HG02610 (cell line): ENCODE measurements at regions not wholly inside any gene's neighbourhood (a gene's known extent, or its start where the extent isn't known, plus 50 kb on each side); places are given as distances from the start of the nearest gene placed in this dataset.
"Not testable (repeated sequence)": the region's sequence is repeated elsewhere in the genome, so short reads cannot be mapped to it uniquely, and the experiment has no call there.

Experiments used
- ATAC-seq: cut with Tn5 transposase; IDR thresholded peaks from one replicate; pipeline ENCODE4 v1.9.1; 2021; ENCODE audit warnings: mild to moderate bottlenecking, moderate library complexity; ENCODE audit not compliant: unreplicated experiment

DNA sequence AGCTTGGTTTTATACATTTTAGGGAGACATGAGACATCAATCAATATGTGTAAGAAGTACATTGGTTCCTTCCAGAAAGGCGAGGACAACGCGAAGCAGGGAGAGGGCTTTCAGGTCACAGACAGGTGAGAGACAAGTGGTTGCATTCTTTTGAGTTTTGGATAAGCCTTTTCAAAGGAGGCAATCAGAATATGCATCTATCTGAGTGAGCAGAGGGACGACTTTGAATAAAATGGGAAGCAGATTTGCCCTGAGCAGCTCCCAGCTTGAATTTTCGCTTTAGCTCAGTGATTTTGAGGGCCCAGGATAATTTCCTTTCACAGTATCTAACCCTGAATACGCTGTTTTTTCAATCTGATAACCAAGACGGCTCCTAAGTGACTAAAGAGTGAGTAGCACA is 82.5 kb upstream of the MYO3A start:
- no peak for ATAC-seq

GRCh38 chr10:25852364-25852941 is 81.6 kb upstream of the MYO3A start:
- no peak for ATAC-seq

DNA sequence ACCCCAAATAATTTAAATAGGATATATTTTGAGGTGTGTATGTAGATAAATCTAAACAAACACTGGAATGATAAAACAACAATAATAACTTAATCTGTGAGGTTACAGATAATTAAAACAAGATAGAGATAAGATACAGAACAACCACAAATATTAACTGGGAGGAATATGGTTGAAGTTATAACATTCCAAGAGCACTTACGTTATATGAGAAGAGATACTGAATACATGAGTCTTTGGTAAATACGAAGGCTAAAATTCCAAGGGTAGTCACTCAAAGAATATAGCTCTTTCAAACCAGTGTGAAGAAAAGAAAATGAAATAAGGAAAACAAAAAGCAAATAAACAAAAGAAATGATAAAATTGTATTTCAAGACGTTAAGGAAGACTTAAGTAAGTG is 76.0 kb upstream of the MYO3A start:
- no peak for ATAC-seq

DNA sequence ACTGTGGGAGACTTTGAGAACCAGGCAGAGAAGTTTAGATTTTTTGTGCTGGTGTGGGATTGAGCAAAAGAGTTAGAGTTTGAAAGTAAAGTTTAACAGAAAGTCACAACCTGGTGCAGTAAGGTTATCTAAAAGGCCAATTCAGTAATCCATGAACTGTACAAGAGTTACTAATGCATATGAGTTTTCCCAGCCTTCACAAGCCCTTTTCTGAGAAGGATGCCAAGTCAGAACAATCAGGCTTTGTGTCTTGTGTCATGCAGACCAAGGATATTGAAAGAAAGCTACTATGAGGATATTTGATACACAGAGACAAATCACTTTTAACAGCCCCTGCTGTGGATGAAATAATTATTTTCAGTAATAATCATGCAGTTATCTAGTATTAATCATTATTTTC is 68.8 kb upstream of the MYO3A start:
- ATAC-seq = no peak

DNA sequence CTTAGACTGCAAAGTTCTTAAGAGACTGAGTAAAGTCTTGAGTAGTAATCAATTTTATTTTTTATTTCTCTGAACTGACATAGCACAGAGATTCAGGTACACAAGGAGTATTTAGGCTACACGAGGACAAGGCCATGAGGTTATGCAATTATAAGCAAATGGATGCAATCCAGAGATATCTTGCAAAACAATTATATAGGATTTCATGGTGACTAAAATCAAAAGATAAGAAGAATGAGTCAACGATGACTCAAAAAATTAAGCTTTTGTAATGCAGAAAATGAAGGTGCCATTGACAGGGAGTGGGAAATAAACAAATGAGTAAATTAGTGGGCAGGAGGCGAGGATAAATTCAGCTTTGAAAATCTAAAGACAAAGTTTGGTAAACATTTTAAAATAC is 66.7 kb upstream of the MYO3A start:
- ATAC-seq = no peak

DNA sequence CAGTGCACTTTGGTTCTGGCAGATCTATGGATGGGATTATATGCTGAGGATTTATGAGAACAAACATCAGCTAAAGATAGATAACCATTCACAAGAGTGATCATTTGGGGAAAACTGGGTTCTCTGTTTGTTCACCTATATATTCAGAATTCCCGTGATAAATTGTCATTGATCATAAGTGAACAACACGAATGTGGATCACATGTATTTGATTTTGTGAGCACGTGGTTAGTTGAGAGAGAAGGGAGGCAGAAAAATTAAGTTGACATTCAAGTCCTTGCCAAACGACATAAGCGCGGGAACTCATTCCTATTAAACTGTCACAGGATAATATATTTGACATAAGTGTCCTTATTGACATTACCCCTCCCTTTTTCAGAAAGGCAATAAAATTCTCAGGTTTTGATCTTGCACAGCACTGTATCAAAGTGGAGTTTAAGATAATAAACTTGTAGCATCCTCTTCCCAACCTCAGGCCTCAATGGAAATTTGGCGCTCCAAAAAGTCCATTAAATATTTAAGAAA is 64.9 kb upstream of the MYO3A start:
- no peak for ATAC-seq

DNA sequence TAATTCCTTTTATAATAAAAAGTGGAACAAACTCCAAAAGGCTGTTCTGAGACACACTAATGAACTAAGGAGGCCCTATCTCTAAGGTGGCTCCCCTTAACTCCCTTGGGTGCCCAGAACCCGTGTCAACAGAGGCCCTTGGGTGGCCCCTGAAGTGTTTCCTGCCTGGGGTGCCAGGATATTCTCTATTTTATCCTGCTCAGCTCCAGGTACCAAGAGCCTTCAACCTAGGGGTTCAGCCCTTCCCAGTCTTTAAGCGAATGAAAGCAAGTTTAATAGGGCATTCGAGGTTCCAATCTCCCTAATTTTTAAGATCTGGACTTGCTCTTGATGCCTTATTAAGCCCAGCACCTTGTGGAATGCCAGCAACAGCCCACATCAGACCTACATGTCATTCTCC is 64.4 kb upstream of the MYO3A start:
- no peak for ATAC-seq

DNA sequence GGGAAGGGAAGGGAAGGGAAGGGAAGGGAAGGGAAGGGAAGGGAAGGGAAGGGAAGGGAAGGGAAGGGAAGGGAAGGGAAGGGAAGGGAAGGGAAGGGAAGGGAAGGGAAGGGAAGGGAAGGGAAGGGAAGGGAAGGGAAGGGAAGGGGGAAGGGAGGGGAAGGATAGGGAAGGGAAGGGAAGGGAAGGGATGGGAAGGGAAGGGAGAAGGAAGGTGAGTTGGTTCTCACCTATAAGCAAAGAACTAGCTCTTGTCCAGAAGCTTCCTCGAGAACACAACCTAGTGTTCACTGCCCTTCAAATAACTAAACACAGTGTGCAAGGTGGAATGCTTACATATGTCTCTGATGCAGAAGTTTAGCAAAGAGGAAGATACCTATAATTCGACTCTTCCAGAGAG is 59.6 kb upstream of the MYO3A start:
- ATAC-seq = not testable (repeated sequence)

- ATAC-seq = peak; percentile 92
Observed at GRCh38 chr10:25875556-25876165, 58.4 kb upstream of the MYO3A start.

- ATAC-seq = no peak
Observed at GRCh38 chr10:25877296-25877695, 56.7 kb upstream of the MYO3A start.
